ENCODE measurements at regions not wholly inside any gene's neighbourhood (a gene's known extent, or its start where the extent isn't known, plus 50 kb on each side); places are given as distances from the start of the nearest gene placed in this dataset.
"Not testable (repeated sequence)": the region's sequence is repeated elsewhere in the genome, so short reads cannot be mapped to it uniquely, and the experiment has no call there.

DNA sequence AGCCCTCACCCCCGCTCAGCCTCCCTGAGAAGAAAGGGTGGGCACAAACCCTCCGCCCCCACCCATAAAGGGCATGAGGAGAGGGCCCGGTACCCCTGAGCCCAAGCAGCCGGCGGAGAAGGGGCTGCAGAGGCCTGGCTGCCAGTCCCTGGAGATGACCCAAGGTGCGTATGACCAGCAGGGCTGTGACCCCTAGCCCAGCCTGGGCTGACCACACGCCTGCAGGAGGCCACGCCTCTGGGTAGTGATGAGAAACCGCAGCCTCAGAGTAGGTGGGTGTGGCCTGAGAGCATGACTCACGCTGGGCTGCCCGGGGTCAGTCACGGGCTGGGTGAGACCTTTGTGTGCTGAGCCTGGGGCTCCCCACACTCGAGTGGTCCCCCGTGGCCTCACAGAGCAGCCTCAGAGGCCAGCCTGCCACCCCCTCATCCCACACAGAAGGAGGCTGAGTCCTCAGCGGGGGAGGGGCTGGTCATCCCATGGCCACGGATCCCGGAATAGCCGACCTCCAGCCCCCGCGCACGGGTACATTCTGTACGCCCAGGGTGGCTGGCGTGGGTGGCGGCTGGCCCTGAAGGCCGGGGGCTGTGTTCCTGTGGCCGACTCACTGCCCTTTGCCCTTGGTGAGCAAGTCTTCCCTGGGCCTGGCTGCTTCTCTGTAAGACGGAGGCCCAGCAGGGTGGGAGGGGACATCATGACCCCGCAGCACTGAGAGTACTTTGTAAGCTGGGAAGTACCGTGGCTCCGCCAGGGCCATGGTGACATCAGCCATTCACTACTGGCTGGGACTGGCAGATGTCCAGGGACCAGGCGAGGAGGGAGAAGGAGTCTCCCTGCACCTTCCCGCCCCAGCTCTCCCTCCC lies 110.8 kb upstream of the OTOS start:
- CTCF ChIA-PET, result no interaction called here
- POLR2A ChIA-PET, result no interaction called here

DNA sequence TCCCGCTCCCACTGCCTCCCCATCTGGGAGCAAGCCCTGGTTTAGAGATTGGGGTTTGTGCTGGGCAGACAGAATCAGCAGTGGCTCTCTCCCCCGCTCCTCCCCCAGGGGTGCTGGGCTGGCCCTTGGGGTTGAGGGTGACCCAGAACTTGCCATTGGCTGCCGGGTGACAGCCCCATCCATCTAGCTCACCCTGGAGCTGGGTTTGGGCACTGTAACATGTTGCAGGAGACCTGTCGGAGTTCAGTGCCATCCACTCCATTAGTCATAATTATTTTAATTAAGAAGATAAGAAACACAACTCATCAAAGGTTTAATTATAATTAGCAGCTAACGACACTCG lies 111.4 kb upstream of the OTOS start:
- CTCF ChIA-PET, result no interaction called here
- POLR2A ChIA-PET, result no interaction called here

DNA sequence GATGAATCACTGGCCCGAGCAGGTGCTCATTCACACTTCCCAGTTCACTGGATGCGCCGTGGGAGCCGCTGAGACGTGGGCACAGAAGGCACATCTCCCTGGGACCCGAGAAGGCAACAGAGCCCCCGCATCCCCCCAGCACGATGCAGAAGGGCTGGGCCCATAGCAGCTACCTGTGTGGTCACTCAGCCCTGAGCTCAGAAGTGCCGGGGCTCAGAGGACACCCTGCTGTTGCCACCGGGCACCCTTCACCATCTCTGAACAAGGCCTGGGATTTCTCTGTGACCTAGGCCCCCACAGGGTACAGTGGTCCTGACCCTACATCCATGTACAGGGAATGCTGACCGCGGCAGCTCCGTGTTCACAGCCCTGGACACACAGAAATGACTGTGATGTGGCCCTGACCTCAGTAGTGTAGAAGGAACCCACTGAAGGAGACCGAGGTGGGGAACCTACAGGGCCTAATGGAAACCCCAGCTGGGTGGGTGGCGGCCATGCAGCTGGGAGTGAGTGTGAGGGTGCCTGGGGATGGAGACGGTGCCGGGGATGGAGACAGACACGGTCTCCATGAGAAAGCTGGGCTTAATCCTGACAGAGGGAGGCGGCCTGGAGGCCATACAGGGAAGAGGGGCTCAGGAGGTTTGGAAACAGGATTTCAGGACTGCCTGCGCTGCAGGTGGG lies 111.9 kb upstream of the OTOS start:
- ChIA-PET POLR2A (no interaction called here), CTCF (no interaction called here)

DNA sequence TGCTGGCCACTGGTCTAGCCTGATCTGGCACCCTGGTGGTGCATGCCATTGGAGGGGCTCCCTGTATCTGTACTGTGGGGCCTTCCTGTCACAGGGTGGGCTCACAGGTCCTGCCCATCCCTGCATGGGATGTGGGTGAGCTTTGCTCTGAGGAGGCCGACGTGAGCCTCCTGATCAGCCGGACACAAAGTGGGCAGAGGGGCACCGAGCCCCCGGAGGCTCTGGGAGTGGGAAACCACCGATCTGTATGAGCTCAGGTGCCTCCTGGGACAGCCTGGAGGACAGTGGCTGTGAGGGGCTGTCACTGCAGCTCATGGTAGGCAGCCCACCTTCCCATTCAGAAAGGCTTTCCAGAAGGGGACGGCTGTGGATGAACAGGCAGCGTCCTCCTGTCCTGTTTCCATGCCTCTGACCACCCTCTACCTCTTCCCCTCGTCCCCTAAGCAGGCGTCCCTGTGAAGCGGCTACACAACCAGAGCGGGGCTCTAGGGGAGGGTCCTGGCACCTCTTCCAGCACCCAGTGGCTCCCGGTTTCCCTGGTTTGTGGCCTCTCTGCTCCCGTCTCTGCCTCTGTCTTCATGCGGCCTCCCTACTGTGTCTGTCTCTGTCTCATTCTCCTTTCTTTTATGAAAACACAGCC lies 112.5 kb upstream of the OTOS start:
- ChIA-PET POLR2A (no interaction called here), CTCF (no interaction called here)

DNA sequence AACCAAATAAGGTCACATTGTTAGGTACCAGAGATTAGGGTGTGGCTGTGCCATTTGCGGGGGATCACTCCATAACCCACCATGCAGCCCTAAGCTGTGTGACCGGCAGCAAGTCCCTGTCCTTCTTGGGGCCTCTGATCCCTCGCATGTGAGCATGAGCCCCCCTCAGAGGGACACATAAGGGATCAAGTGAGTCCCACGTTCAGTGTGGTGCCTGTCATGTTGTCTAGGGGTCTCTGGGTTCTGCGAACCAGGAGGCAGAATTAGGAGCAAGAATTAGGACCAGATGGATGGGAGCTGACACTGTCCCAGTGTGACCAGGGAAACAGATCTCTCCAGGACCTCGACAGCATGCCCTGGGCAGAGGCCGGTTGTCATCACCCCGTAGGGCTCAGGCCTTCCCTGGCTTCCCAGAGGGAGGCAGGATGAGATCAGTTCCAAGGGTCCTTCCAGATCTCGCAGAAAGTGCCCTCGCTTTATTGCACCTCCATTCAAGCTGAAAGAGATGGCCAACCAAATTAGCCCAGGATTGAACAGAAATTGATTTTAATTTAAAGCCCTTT lies 113.2 kb upstream of the OTOS start:
- POLR2A ChIA-PET, result no interaction called here
- CTCF ChIA-PET, result no interaction called here

DNA sequence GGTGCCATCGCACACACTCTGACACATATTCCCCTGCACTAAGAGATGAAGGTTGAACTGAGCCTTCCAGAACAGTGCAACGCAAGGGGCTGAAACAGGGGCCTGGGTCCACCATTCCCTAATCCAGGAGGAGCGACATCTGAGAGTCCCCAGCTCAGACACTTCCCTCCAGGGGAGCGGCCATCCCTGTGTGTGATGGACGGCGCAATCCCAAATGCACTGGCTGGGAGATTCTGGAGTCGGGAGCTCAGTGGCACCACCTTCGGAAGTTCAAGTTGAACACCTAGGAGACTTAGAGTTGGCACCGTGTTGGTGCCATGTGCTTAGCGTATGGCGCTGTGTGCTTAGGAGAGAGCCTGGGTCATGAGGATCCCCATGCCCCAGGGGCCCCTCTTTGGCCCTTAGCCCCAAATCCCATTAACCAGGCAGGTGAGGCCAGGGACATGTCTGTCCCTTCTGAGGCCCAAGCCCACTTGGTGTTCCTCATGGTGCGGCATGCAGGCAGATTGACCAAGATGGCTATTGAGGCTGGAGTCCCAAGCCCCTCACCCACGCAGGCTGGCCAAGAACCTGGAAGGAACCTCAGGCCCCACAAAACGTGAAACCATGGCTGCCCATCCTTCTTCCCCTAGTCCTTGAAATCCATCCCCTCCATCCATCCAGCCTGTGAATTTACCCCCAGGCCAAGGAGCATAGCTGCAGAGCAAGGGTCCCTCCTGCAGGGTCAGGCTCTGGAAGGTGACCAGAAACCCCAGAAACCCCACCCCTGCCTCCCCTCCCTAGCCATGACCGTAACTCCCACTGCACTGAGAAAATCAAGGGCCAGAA lies 114.1 kb upstream of the OTOS start:
- ChIA-PET POLR2A (no interaction called here), CTCF (no interaction called here)

DNA sequence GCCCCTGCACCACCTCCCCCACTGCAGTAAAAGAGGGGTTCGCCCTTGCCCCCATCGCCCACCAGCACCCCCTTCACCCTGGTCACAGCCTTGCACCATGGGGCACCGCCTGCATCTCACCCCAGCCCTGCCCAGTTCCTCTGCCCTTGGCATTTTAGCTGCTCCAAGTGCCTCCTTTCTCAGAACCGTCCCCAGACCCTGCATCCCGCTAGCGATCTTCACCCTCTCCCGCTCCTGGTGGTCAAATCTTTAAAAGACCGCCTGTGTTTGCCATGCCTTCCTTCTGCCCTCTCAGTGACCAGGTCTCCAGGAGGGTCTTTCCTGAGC lies 114.7 kb upstream of the OTOS start:
- CTCF ChIA-PET, result no interaction called here
- POLR2A ChIA-PET, result no interaction called here

DNA sequence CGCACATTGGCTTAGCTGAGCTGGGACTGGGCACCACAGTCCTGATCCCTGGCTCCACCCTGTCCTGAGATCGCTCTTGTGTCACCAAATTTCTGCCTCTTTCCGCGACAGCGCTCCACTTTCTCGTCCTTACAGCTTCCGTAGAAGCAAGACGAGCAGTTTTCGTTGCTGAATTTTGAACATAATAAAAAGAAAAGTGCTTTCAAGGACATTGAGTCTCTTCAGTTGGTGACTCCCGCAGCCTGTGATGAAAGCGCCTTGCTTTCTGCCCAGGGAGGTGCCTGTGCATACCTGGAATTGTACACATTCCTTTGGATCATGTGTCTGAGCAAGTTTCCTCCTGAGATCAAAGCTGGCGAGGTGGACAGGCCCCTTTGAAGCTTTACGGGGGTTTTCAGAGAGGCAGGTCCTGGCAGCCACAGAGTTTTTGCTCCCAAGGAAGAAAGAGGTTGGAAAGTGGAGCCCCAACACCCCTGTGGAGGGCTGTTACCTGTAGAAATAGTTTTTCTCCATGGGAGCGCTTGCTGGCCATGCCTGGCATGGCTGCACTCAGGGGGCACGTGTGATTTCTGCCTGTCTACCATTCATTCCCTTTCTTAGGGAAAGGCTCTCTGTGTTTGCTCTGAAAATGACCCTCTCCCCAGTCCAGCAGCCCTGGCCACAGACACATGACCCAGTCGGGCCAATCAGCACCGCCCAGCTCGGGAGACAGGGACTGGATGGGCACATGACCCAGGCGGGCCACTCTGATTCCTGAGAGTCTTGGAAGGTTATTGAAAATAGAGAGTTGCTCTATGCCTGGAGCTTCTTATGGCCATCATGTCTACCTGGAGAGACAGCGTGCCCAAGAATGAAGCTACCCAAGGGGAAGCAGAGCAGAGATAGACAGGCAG lies 115.6 kb upstream of the OTOS start:
- ChIA-PET CTCF (no interaction called here), POLR2A (no interaction called here)

DNA sequence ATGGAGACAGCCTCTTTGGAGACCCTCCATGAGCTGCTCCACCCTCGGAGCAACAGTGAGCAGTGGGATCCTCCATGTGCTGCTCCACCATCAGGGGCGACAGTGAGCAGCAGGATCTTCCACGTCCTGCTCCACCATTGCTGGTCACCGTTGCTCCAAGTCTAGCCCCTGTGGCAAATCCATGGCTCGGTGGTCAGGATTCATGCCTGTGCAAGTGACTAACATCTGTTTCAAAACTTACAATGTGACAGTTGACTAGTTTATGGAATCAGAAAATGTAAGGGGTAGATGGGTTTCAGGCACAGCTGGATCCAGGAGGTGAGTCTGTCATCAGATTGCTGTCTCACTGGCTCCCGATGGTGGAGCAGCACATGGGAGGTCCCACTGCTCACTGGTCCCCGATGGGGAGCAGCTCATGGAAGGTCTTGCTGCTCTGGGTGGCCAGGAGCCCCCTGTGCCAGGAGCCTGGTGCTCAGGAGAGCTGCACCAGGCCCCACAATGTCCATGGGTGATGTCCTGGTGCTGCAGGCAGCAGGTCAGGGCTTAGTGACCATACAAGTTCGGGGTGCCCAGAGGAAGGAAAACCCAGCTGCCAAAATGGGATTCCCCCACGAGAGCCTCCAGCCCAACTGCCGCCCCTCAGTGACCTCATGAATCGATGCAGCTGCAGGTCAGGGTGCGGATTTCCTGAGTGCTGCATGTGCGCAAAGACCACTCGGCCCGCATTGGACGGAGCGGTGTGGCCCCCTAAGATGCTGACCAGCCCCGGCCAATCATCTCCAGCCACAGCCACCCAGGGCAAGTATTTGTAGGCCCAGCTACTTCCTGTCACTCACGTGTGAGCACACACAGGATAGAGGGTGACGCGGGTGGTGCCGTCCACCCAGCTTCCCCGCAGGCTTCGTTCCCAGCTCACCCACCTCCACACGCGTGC lies 116.5 kb upstream of the OTOS start:
- POLR2A ChIA-PET, result no interaction called here
- CTCF ChIA-PET, result no interaction called here

DNA sequence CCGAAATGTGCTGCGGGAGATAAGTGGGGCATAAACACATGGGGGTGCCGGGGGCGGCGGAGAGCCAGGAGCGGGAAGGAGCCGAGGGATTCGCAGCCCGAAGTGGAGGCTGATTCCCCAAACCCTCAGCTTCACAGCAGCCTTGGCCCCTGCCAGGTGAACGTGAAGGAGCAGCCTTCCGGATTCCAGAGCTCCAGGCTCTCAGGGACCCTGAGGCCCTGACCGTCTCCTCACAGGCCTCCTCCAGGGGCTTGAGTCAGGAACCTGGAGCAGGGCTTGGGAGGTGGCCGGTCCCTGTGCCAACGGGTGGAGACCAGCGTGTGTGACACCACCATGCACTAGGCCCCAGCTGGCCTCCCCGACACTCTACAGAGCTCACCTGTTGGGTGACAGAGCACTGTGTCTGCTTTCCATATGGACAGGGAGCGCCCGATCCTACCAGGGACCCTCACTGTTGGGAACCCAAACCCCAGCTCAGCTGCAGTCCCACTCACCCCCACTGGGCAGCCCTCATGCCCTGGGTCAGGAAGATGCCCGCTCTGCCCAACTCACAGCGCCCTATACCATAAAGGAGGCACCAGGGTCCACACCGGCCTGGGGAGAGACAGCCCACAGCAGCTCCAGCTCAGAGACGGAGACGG lies 117.6 kb upstream of the OTOS start:
- CTCF ChIA-PET, result no interaction called here
- POLR2A ChIA-PET, result no interaction called here

DNA sequence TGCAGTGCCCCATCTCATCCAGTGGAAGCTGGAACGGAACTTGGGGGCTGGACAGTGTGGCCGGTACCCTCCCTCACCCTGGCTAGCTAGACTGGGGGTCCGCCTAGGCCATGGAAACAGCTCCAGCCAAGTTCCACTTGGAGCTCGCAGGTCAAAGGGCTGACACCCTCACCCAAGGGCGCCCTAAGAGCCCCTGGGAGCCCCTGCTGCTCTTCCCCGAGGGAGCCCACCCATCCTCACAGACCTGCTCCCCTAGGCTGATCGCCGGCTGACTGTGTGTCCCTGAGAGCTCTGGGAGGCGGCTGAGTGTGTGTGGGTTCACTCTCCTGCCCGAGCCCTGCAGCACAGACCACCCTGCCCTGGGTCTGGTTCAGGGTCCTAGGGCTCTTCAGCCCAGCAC lies 118.2 kb upstream of the OTOS start:
- CTCF ChIA-PET, result no interaction called here
- POLR2A ChIA-PET, result no interaction called here

DNA sequence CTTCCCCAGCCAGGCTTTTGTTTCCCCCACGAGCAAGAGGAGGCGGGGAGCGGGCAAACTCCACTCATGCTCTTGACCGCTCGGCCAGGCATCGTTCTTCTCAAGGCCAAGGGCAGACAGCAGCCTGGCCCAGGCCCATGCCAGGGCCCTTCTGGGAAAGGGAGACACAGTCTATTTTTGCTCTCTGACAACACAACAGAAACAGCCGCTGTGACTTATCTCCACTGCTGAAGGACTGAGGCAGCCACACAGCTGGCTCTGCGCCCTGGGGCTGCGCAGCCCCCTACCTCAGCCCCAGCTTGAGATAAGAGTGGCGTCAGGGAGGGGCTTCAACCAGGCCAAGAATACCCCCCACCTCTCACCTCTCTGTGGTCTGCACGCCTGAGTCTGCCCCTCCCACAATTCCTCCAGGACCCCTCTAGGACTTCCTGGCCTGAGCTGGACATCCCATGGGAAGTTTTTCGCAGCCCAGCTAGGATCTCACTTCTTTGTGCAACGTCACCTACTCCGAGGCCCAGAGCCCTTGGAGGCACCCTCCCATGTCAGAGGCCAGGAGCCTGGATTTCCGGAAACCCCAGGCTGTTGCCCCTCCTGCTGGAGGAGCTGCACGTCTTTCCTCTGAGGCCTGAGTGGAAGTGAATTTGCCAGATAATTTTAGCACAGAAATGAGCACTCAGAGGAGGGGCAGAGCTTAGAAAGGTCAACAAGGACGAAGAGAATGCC lies 118.9 kb upstream of the OTOS start:
- POLR2A ChIA-PET, result no interaction called here
- CTCF ChIA-PET, result no interaction called here

DNA sequence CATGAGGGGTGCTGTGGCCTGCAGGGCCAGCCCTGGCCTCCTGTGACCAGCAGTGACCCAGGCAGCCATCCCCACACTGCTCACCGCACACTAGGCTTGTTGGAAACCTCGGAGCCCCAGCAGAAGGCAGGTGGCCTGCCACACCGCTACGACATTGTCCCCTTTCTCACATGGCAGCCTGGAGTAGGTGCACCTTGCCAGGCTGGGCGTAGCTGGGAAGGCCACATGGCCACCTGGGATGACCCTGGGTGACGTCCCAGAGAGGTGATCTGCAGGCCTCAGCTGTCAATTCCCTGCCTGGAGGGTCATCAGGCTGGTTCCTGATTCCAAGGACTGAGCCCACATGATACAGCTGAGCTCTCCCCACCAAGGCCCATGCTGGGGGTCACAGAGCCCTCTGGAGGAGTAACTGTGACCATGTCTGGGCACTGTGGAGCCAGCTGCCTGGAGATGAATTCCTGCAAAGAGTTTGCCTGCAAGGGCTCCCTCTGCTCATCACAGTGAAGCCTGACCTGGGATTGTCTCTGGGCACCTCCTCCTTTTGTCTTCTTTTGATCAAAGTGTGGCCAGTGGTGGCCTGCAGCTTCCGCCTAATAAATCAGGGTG lies 119.6 kb upstream of the OTOS start:
- ChIA-PET CTCF (no interaction called here), POLR2A (no interaction called here)

DNA sequence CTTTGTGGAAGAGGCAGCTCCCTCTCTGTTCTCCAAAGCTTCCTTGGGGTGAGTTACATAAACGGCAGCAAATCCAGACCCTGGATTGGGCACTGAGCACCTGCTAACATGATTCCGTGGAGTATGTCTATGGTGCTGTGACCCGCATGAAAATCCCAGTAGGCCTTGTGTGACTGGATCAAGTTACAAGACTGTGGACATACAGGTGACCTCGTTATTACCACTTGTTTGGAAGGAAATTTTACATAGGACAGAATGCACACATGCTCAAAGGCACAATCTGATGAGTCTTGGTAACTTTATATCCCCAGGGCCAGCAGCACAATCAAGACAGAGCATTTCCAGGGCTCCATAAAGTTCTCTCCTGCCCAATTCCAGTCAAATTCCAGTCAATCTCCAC lies 120.2 kb upstream of the OTOS start:
- CTCF ChIA-PET, result no interaction called here
- POLR2A ChIA-PET, result no interaction called here

DNA sequence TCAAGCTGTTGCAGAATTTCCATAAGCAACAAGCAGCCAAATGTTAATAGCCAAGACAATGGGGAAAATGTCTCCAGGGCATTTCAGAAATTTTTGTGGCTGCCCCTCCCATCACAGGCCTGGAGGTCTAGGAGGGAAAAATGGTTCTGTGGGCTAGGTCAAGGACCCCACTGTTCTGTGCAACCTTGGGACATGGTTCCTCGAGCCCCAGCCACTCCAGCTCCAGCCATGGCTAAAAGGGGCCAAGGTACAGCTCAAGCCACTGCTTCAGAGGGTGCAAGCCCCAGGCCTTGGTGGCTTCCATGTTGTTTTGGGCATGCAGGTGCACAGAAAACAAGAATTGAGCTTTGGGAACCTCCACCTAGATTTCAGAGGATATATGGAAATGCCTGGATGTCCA lies 122.1 kb upstream of the OTOS start:
- CTCF ChIA-PET, POLR2A ChIA-PET: not testable (repeated sequence)

DNA sequence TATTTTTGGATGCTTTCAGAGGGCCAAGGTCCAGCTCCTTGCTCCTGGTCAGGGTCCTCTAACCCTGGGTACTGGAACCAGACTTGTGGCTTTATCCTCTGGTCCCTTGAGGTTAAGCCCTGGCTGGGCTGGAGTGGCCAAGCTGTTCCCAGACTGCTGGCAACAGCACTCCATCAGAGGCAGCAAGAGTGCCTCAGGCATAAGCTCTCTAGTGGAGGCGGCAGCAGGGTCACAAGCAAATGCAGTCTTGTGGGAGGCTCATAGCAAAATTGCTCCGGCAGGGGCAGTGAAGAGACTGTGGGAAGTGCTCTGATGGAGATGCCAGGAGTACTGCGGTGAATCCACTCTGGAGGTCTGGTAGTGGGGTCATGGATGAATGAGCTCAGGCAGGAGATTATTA lies 128.9 kb upstream of the OTOS start:
- ChIA-PET CTCF (no interaction called here), POLR2A (no interaction called here)

DNA sequence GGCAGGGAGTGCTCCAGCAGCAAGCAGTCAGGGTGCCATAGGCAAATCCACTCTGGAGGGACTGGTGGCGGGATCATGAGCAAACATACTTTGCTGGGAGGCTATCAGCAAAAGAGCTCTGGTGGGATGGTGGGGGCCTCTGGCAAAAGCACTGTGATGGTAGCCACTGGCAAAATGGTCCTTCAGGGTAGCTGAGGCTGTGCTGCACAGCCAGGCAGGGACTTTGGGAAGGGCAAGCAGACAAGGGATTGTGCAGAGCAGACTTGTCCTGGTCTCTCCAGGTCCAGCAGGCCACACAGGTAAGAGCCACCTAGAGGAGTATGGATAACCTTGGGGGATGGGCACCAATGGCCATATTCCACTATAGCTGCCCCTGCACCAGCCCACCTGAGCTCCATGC lies 129.4 kb upstream of the OTOS start:
- CTCF ChIA-PET, result no interaction called here
- POLR2A ChIA-PET, result no interaction called here

Data from activated CD8-positive, alpha-beta memory T cell treated with anti-CD3 and anti-CD28 coated beads for 36 hours (primary cell).